SU-DHL-6 (cell line): ENCODE measurements at regions not wholly inside any gene's neighbourhood (a gene's known extent, or its start where the extent isn't known, plus 50 kb on each side); places are given as distances from the start of the nearest gene placed in this dataset.

ENCODE experiments used
- H2AFZ ChIP-seq: fragments of 200-600 bp; sonication (generic); 2 replicates; pipeline ENCODE4 v1.6.1; 2014; ENCODE audit warnings: low read depth, mild to moderate bottlenecking, moderate library complexity, mixed read lengths, antibody characterized with exemption, low read length; ENCODE audit not compliant: severe bottlenecking
- H3F3A ChIP-seq: fragments of 200-600 bp; shearing (Covaris generic); 2 replicates; pipeline ENCODE4 v1.6.0; 2016; ENCODE audit warnings: antibody characterized with exemption, mild to moderate bottlenecking; ENCODE audit not compliant: insufficient read depth
- H3K27ac ChIP-seq: fragments of 200-600 bp; sonication (generic); 2 replicates; pipeline ENCODE4 v1.5.1; 2016; ENCODE audit warnings: low read depth, mild to moderate bottlenecking, low read length, moderate library complexity, mixed read lengths
- H3K27me3 ChIP-seq: fragments of 200-600 bp; sonication (generic), shearing (Covaris generic); 2 replicates; pipeline ENCODE4 v1.6.0; 2014; ENCODE audit warnings: mild to moderate bottlenecking, low read length
- H3K36me3 ChIP-seq: fragments of 200-600 bp; sonication (generic); 2 replicates; pipeline ENCODE4 v1.6.1; 2014; ENCODE audit warnings: mild to moderate bottlenecking, low read length, mixed read lengths
- H3K4me2 ChIP-seq: fragments of 300-600, 200-600 bp; shearing (Covaris generic), sonication (generic); 2 replicates; pipeline ENCODE4 v1.6.0; 2014; ENCODE audit warnings: low read length, low read depth, mild to moderate bottlenecking; ENCODE audit not compliant: poor library complexity, severe bottlenecking
- H3K4me3 ChIP-seq: fragments of 200-600 bp; sonication (generic); 2 replicates; pipeline ENCODE4 v1.5.1; 2014; ENCODE audit warnings: antibody characterized with exemption, low read length, mild to moderate bottlenecking, mixed read lengths; ENCODE audit not compliant: insufficient read depth, poor library complexity, severe bottlenecking
- H3K79me2 ChIP-seq: fragments of 200-600 bp; sonication (generic); 2 replicates; pipeline ENCODE4 v1.6.1; 2014; ENCODE audit warnings: mild to moderate bottlenecking, low read length, moderate library complexity; ENCODE audit not compliant: insufficient read depth
- H3K9ac ChIP-seq: fragments of 200-600 bp; sonication (generic); 2 replicates; pipeline ENCODE4 v1.7.0; 2014; ENCODE audit warnings: mild to moderate bottlenecking, low read length
- H3K9me2 ChIP-seq: fragments of 200-600 bp; sonication (generic); replicated peaks from 2 replicates; pipeline ENCODE4 v1.6.1; 2014; ENCODE audit warnings: low read length; ENCODE audit not compliant: insufficient read depth
- H3K9me3 ChIP-seq: fragments of 200-600 bp; sonication (generic); 2 replicates; pipeline ENCODE4 v1.6.1; 2014; ENCODE audit warnings: low read length, mixed read lengths; ENCODE audit not compliant: insufficient read depth
- H4K20me1 ChIP-seq: fragments of 200-600 bp; sonication (generic); 2 replicates; pipeline ENCODE4 v1.6.1; 2014; ENCODE audit warnings: low read depth, mild to moderate bottlenecking, antibody characterized with exemption, low read length, moderate library complexity, mixed read lengths
- EZH2phosphoT487 ChIP-seq: fragments of 200-600 bp; sonication (generic), shearing (Covaris generic); conservative IDR thresholded peaks from 2 replicates; pipeline ENCODE4 v1.6.1; 2018; ENCODE audit warnings: mild to moderate bottlenecking, antibody characterized with exemption, low read length, moderate library complexity, mixed read lengths
- TF ChIP-seq, protein P1 (sequence below): fragments of 200-600 bp; sonication (generic); IDR thresholded peaks from one replicate; pipeline ENCODE4 v1.5.1; 2017; ENCODE audit warnings: antibody characterized with exemption, mild to moderate bottlenecking, low read length, moderate library complexity; ENCODE audit not compliant: insufficient read depth, poor library complexity, severe bottlenecking

GRCh38 chr19:32150605-32151004 lies 194.8 kb upstream of the ZNF507 start:
- no peaks in the 10 kb centered on the region for H4K20me1 ChIP-seq
- H3K27me3 ChIP-seq: no peaks in the 10 kb centered on the region
- no peak overlapping the region for H3K4me3 ChIP-seq

GRCh38 chr19:32154418-32154817 lies 191.0 kb upstream of the ZNF507 start:
- no peaks in the 10 kb centered on the region for H3K79me2 ChIP-seq
- no peaks in the 10 kb centered on the region for H3K27me3 ChIP-seq
- H2AFZ ChIP-seq: no peak overlapping the region
- no peaks in the 10 kb centered on the region for H4K20me1 ChIP-seq
- no peak overlapping the region for H3K4me2 ChIP-seq
- no peak overlapping the region for H3K9ac ChIP-seq
- no peak overlapping the region for H3K27ac ChIP-seq
- H3K36me3 ChIP-seq: no peaks in the 10 kb centered on the region
- H3K4me3 ChIP-seq: no peak overlapping the region
- no peaks in the 10 kb centered on the region for H3K9me2 ChIP-seq
- H3K9me3 ChIP-seq: no peaks in the 10 kb centered on the region
- TF ChIP-seq, protein P1, sequence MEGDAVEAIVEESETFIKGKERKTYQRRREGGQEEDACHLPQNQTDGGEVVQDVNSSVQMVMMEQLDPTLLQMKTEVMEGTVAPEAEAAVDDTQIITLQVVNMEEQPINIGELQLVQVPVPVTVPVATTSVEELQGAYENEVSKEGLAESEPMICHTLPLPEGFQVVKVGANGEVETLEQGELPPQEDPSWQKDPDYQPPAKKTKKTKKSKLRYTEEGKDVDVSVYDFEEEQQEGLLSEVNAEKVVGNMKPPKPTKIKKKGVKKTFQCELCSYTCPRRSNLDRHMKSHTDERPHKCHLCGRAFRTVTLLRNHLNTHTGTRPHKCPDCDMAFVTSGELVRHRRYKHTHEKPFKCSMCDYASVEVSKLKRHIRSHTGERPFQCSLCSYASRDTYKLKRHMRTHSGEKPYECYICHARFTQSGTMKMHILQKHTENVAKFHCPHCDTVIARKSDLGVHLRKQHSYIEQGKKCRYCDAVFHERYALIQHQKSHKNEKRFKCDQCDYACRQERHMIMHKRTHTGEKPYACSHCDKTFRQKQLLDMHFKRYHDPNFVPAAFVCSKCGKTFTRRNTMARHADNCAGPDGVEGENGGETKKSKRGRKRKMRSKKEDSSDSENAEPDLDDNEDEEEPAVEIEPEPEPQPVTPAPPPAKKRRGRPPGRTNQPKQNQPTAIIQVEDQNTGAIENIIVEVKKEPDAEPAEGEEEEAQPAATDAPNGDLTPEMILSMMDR: no peak
- TF ChIP-seq EZH2phosphoT487: no peak
- no peaks in the 10 kb centered on the region for H3F3A ChIP-seq

More at GRCh38 chr19:32150605-32151004, 194.8 kb upstream of the ZNF507 start:
- no peak overlapping the region for H3K27ac ChIP-seq
- TF ChIP-seq, protein P1: no peak
- no peak for TF ChIP-seq EZH2phosphoT487
- H3K9me2 ChIP-seq: no peaks in the 10 kb centered on the region
- no peaks in the 10 kb centered on the region for H3K36me3 ChIP-seq
- no peak overlapping the region for H3K9ac ChIP-seq
- H3F3A ChIP-seq: no peaks in the 10 kb centered on the region
- H3K9me3 ChIP-seq: no peaks in the 10 kb centered on the region
- H3K4me2 ChIP-seq: no peak overlapping the region
- no peak overlapping the region for H2AFZ ChIP-seq
- H3K79me2 ChIP-seq: no peaks in the 10 kb centered on the region

DNA sequence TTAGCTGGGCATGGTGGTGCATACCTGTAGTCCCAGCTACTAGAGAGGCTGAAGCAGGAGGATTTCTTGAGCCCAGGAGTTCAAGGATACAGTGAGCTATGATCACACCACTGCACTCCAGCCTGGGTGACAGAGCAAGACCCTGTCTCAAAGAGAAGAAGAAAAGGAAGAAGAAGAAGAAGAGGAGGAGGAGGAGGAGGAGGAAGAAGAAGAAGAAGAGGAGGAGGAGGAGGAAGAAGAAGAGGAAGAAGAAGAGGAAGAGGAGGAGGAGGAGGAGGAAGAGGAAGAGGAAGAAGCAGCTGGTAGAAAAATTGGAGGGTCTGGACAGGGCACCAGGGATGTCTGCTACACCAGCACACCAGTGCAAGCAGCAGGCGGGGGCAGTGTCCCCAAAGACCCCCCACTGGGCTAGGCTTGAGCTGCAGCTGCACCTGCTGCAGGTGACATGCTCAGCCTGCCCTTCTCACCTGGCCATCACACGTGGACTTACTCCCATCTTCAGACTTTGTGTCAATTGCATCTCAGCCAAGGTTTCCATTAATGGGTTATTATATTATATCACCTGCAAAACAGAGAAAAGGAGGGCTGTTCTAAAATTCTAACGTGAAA lies 180.9 kb upstream of the ZNF507 start:
- Histone ChIP-seq H4K20me1 (no peaks in the 10 kb centered on the region), H3K9ac (no peak overlapping the region), H3K9me3 (no peaks in the 10 kb centered on the region), H3K4me2 (no peak overlapping the region), H3K4me3 (no peak overlapping the region), H3K79me2 (no peaks in the 10 kb centered on the region), H3K27me3 (no peaks in the 10 kb centered on the region), H3K36me3 (no peaks in the 10 kb centered on the region), H2AFZ (no peak overlapping the region), H3K27ac (no peak overlapping the region), H3K9me2 (no peaks in the 10 kb centered on the region), H3F3A (no peaks in the 10 kb centered on the region)
- TF ChIP-seq, protein P1: no peak
- no peak for TF ChIP-seq EZH2phosphoT487
